H1 (cell line): ENCODE measurements at regions not wholly inside any gene's neighbourhood (a gene's known extent, or its start where the extent isn't known, plus 50 kb on each side); places are given as distances from the start of the nearest gene placed in this dataset.

Experiments
- EZH2 ChIP-seq: fragments of 200-600 bp; sonication (generic); IDR thresholded peaks from 2 replicates; pipeline ENCODE4 v1.7.1; 2012; ENCODE audit warnings: low read depth, mild to moderate bottlenecking, moderate library complexity, low read length, inconsistent platforms; ENCODE audit not compliant: severe bottlenecking
- SAP30 ChIP-seq: fragments of 300-600 bp; sonication (generic); IDR thresholded peaks from 2 replicates; pipeline ENCODE4 v1.7.1; 2012; ENCODE audit warnings: low read length, moderate library complexity, mild to moderate bottlenecking, inconsistent platforms; ENCODE audit not compliant: insufficient read depth, insufficient replicate concordance
- TAF1 ChIP-seq: IDR thresholded peaks from 2 replicates; pipeline ENCODE4 v1.6.1; 2011; ENCODE audit warnings: mild to moderate bottlenecking, low read depth, low read length

DNA sequence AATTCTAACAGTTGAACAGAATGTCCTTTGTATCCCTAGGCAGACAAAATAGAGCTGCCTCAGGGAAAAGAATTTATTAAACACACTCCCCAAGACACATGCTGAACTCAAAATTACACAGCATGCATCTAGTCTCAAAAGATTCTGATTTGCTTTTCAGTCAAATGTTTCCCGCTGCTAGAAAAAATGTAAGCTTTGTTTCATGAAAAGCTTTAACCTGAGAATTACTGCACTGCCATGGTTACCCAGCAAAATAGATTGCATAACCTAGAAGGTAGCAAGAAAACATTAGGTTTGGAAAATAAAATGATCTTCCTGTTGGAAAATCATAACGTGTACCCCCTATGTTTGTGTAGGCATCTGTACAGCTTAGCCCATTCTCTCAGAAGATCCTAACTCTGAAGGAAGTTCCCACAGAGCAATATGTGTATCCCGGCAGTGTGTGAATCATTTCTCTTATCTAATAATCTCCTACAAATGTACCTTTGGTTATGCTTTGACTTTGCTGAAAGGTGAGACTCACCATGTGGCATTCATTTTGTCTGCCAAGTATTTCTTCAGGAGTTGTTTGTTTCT lies 646.9 kb downstream of the STPG2 start:
- no peak for TF ChIP-seq SAP30
- TF ChIP-seq TAF1 = no peak
- no peak for TF ChIP-seq EZH2
